GM12865 (cell line): ENCODE measurements at regions not wholly inside any gene's neighbourhood (a gene's known extent, or its start where the extent isn't known, plus 50 kb on each side); places are given as distances from the start of the nearest gene placed in this dataset.

ENCODE experiments used
- DNase-seq: peaks from one replicate; pipeline ENCODE4 v3.0.0; 2010; ENCODE audit warnings: low read depth
- H3K4me3 ChIP-seq: 2 replicates; pipeline ENCODE4 v1.5.1; 2011; ENCODE audit warnings: mild to moderate bottlenecking, low read depth, low read length, control low read depth
- CTCF ChIP-seq: IDR thresholded peaks from 2 replicates; pipeline ENCODE4 v1.5.1; 2011; ENCODE audit warnings: low read length, control low read depth, low read depth, inconsistent platforms; ENCODE audit not compliant: insufficient read depth; ENCODE audit errors: missing control alignments

- H3K4me3 ChIP-seq = no peak overlapping the region
- no peak for DNase-seq
- TF ChIP-seq CTCF = no peak
These were observed 138.3 kb downstream of the TMEM161B start for GRCh38 chr5:88130211-88130815.

GRCh38 chr5:88128813-88129212 is 139.8 kb downstream of the TMEM161B start:
- DNase-seq = no peak
- no peak overlapping the region for H3K4me3 ChIP-seq
- TF ChIP-seq CTCF = no peak

GRCh38 chr5:88119535-88120125 is 149.0 kb downstream of the TMEM161B start:
- no peak overlapping the region for H3K4me3 ChIP-seq
- no peak for DNase-seq
- TF ChIP-seq CTCF = no peak

GRCh38 chr5:88118179-88118578 is 150.5 kb downstream of the TMEM161B start:
- DNase-seq = no peak
- no peak overlapping the region for H3K4me3 ChIP-seq
- no peak for TF ChIP-seq CTCF

- TF ChIP-seq CTCF = no peak
- no peak for DNase-seq
- H3K4me3 ChIP-seq = no peak overlapping the region
These were observed 151.1 kb downstream of the TMEM161B start for GRCh38 chr5:88117546-88117945.

- DNase-seq = no peak
- TF ChIP-seq CTCF = no peak
- no peak overlapping the region for H3K4me3 ChIP-seq
These were observed 152.2 kb downstream of the TMEM161B start for GRCh38 chr5:88116396-88116795.

GRCh38 chr5:88115211-88115610 is 153.4 kb downstream of the TMEM161B start:
- DNase-seq = no peak
- no peak overlapping the region for H3K4me3 ChIP-seq
- no peak for TF ChIP-seq CTCF
